Activated naive CD8-positive, alpha-beta T cell treated with anti-CD3 and anti-CD28 coated beads, Interleukin-2, amount 10 ng/mL, durations not matched to agents 7 days and 5 days (primary cell): ENCODE measurements at regions not wholly inside any gene's neighbourhood (a gene's known extent, or its start where the extent isn't known, plus 50 kb on each side); places are given as distances from the start of the nearest gene placed in this dataset.
A peak's percentile ranks its signal among the peaks of the same experiment; 100 is the strongest.

ENCODE experiments used
- ATAC-seq: fragments of 150-1000 bp; cut with Tn5 transposase; one replicate; pipeline ENCODE4 v1.10.0; 2021; ENCODE audit warnings: low read depth, moderate library complexity
- POLR2A ChIA-PET: fragments of 350-600 bp; sonication (Branson Sonifier 250); formaldehyde crosslinking; loops from one replicate; lab custom pipeline; 2021; ENCODE audit warnings: antibody characterized with exemption; lab: Charles Lee
- DNase-seq: peaks from one replicate; pipeline ENCODE4 v3.0.0; 2021
- H3K27ac Mint-ChIP-seq: one replicate; pipeline ENCODE4 v1.8.0; 2022; ENCODE audit warnings: mild to moderate bottlenecking, mixed read lengths
- H3K27me3 Mint-ChIP-seq: one replicate; pipeline ENCODE4 v1.8.0; 2022; ENCODE audit warnings: mild to moderate bottlenecking, moderate library complexity, mixed read lengths
- H3K36me3 Mint-ChIP-seq: one replicate; pipeline ENCODE4 v1.8.0; 2021; ENCODE audit warnings: mild to moderate bottlenecking, mixed read lengths
- H3K4me1 Mint-ChIP-seq: one replicate; pipeline ENCODE4 v1.8.0; 2021; ENCODE audit warnings: mixed read lengths
- H3K4me3 Mint-ChIP-seq: one replicate; pipeline ENCODE4 v1.8.0; 2022; ENCODE audit warnings: mild to moderate bottlenecking, moderate library complexity, mixed read lengths
- H3K9me3 Mint-ChIP-seq: one replicate; pipeline ENCODE4 v1.8.0; 2021; ENCODE audit warnings: mixed read lengths

- no peaks in the 10 kb centered on the region for H3K9me3 Mint-ChIP-seq
- no peak for ATAC-seq
- H3K27me3 Mint-ChIP-seq = no peaks in the 10 kb centered on the region
- H3K4me3 Mint-ChIP-seq = no peak overlapping the region
- peak overlapping the region; percentile 16 for H3K27ac Mint-ChIP-seq
- H3K4me1 Mint-ChIP-seq = no peaks in the 10 kb centered on the region
- H3K36me3 Mint-ChIP-seq = no peaks in the 10 kb centered on the region
- POLR2A ChIA-PET = no interaction called here
- DNase-seq = no peak
Measured at GRCh38 chr2:15829091-15829801, 111.1 kb upstream of the MYCN start.

GRCh38 chr2:15829985-15830384 is 110.4 kb upstream of the MYCN start:
- DNase-seq (no peak), ATAC-seq (no peak)

GRCh38 chr2:15830937-15831549 is 109.3 kb upstream of the MYCN start:
- Mint-ChIP-seq H3K27ac (no peak overlapping the region), H3K9me3 (no peaks in the 10 kb centered on the region), H3K27me3 (no peaks in the 10 kb centered on the region), H3K4me3 (no peak overlapping the region), H3K4me1 (no peaks in the 10 kb centered on the region), H3K36me3 (no peaks in the 10 kb centered on the region)
- DNase-seq (no peak), ATAC-seq (no peak)
- POLR2A ChIA-PET = no interaction called here

More at GRCh38 chr2:15829985-15830384, 110.4 kb upstream of the MYCN start:
- Mint-ChIP-seq H3K36me3 (no peaks in the 10 kb centered on the region), H3K4me3 (no peak overlapping the region), H3K4me1 (no peaks in the 10 kb centered on the region), H3K27me3 (no peaks in the 10 kb centered on the region), H3K27ac (no peak overlapping the region), H3K9me3 (no peaks in the 10 kb centered on the region)
- POLR2A ChIA-PET = no interaction called here

DNA sequence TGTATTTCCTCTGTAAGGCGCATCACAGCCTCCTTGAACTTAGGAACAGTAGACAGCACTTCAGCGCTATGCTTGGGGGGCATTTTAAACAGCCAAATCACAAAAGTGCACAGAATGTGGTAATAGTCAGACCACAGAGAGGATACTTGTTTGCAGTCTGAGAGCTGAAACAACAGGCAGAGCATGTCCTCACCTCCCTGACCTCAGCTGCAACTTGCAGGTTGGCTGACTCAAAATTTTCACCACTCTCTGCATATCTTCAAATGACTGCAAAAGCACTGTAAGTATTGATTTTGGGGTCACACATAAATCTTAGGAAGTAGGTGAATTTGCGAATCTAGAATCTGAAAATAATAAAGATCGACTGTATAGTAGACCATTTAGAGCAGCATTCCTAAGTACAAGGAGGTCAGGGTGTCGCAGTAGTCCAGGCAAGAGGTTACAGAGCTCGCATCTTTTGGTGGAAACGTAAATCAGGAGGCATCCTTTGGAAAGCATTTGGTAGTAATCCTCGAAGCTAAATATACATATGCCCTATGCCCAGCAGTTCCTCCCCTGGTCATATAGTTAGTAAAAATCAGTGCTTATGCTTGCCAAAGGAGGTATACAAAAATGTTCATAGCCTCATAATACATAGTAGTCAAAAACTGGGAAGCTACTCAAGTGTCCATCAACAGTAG is 108.2 kb upstream of the MYCN start:
- ATAC-seq (no peak), DNase-seq (no peak)
- Mint-ChIP-seq H3K36me3 (no peaks in the 10 kb centered on the region), H3K9me3 (no peaks in the 10 kb centered on the region), H3K4me1 (no peaks in the 10 kb centered on the region), H3K4me3 (no peak overlapping the region), H3K27ac (no peak overlapping the region), H3K27me3 (no peaks in the 10 kb centered on the region)
- POLR2A ChIA-PET = no interaction called here

GRCh38 chr2:15832849-15833680 is 107.3 kb upstream of the MYCN start:
- Mint-ChIP-seq H3K4me3 (no peak overlapping the region), H3K27ac (no peak overlapping the region), H3K9me3 (no peaks in the 10 kb centered on the region), H3K4me1 (no peaks in the 10 kb centered on the region), H3K36me3 (no peaks in the 10 kb centered on the region), H3K27me3 (no peaks in the 10 kb centered on the region)
- no peak for ATAC-seq
- POLR2A ChIA-PET = no interaction called here
- DNase-seq = no peak

GRCh38 chr2:15833731-15834130 is 106.6 kb upstream of the MYCN start:
- Mint-ChIP-seq H3K36me3 (no peaks in the 10 kb centered on the region), H3K4me1 (no peaks in the 10 kb centered on the region), H3K27me3 (no peaks in the 10 kb centered on the region), H3K4me3 (no peak overlapping the region), H3K9me3 (no peaks in the 10 kb centered on the region), H3K27ac (no peak overlapping the region)
- ATAC-seq (no peak), DNase-seq (no peak)
- POLR2A ChIA-PET = no interaction called here

- no peaks in the 10 kb centered on the region for H3K9me3 Mint-ChIP-seq
Measured at GRCh38 chr2:15834381-15835031, 105.8 kb upstream of the MYCN start.

DNA sequence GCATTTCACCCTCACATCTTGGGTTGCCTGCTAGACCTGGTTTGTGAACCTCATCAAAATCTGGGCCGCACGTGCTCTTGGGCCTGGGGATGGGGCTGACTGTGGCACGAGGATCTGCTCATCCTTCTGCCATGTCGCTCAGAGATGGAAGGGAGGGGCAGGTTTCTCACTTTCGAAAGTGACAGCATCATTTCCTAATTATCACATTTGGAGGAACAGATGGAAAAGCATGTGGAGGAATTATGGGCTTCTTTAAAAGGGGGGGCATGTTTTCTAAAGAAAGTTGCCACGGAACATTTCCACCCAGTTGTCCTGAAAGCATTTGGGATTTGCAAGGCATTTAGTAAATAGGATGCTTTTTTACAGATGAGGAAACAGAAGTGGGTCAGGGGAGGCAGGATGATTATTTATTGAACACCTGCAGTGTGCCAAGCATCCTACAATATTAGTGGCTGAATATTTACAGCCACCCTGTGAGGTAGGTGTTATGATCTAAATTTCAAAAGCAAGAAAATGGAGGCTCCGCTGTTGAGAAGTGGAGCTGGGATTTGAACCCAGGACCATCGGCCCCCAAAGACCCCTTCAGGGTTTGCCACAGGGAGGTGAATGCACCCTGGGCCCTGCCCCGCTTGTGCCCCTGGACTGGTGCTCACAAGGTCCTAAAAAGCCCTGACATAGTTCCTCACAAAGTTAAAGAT is 104.2 kb upstream of the MYCN start:
- Mint-ChIP-seq H3K4me1 (no peaks in the 10 kb centered on the region), H3K27me3 (no peaks in the 10 kb centered on the region), H3K9me3 (no peaks in the 10 kb centered on the region), H3K27ac (no peak overlapping the region), H3K36me3 (no peaks in the 10 kb centered on the region), H3K4me3 (no peak overlapping the region)
- DNase-seq (no peak), ATAC-seq (no peak)
- POLR2A ChIA-PET = no interaction called here

More at GRCh38 chr2:15834381-15835031, 105.8 kb upstream of the MYCN start:
- ATAC-seq (no peak), DNase-seq (no peak)
- POLR2A ChIA-PET = no interaction called here
- Mint-ChIP-seq H3K4me1 (no peaks in the 10 kb centered on the region), H3K27ac (no peak overlapping the region), H3K27me3 (no peaks in the 10 kb centered on the region), H3K36me3 (no peaks in the 10 kb centered on the region), H3K4me3 (no peak overlapping the region)

DNA sequence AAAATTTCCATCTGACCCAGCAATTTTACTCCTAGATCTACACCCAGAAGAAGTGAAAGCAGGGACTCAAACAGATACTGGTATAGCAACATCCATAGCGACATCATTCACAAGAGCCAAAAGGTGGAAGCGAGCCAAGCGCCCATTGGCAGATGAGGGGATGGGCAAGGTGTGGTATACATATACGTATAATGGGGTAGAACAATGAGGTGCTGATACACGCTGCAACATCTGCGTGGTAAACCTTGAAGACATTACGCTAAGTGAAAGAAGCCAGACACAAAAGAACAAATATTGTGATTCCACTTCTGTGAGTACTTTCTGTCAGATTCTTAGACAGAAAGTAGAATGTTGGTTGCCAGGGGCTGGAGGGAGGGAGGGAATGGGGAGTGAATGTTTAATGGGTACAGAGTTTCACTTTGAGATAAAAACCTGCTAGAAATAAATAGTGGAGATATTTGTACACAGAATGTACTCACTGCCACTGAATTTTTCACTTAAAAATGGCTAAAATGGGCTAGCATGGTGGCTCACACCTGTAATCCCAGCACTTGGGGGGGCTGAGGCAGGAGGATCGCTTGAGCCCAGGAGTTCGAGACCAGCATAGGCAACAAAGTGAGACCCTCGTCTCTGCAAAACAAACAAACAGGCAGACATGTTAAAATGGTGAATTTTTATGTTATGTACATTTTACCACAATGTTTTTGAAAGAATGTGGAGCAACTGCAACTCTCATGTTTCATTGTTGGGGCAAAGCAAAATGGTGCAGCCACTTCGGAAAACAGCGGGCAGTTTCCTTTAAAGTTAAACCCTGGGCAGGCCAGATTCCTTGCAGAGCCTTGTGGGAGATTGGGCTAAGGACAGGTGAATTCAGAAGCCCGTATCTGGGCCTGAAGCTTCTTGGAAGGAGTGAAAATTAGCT is 103.4 kb upstream of the MYCN start:
- no peak for ATAC-seq
- Mint-ChIP-seq H3K36me3 (no peaks in the 10 kb centered on the region), H3K27me3 (no peaks in the 10 kb centered on the region), H3K4me3 (no peak overlapping the region), H3K4me1 (no peaks in the 10 kb centered on the region), H3K27ac (no peak overlapping the region), H3K9me3 (no peaks in the 10 kb centered on the region)
- DNase-seq = no peak
- POLR2A ChIA-PET = no interaction called here

GRCh38 chr2:15838481-15839090 is 101.8 kb upstream of the MYCN start:
- POLR2A ChIA-PET = no interaction called here
- Mint-ChIP-seq H3K9me3 (no peaks in the 10 kb centered on the region), H3K36me3 (no peaks in the 10 kb centered on the region)

DNA sequence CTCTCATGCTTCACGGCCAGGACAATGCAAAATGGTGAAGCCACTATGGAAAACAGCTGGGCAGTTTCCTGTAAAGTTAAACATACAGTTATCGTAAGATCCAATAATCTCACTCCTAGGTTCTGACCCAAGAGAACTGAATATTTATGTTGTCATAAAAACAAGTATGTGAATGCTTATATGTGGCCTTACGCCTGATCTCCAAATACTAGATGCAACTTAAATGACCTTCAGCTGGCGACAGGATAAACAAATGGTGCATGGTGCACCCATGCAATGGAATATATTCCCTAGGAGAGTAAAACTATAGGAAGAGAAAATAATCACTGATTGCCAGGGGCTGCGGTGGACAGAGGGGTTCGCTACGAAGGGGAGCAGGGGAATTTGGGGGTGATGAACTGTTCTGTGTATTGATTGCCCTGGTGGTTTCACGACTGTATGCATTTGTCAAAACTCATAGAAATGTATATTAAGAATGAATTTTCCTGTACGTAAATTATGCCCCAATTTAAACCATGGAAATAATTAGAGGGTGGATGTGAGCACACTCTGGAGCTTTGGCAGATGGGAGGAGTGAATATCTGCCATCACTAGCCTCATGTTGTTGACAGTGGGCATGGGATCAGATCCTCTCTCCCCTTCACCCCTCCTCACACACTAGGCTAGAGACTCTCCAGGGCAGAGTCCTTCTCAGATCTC is 100.8 kb upstream of the MYCN start:
- DNase-seq (no peak), ATAC-seq (no peak)
- H3K4me1 Mint-ChIP-seq = no peaks in the 10 kb centered on the region
- no peaks in the 10 kb centered on the region for H3K36me3 Mint-ChIP-seq
- H3K27ac Mint-ChIP-seq = no peak overlapping the region
- H3K9me3 Mint-ChIP-seq = no peaks in the 10 kb centered on the region
- no peaks in the 10 kb centered on the region for H3K27me3 Mint-ChIP-seq
- POLR2A ChIA-PET = no interaction called here
- no peak overlapping the region for H3K4me3 Mint-ChIP-seq

More at GRCh38 chr2:15838481-15839090, 101.8 kb upstream of the MYCN start:
- H3K4me3 Mint-ChIP-seq = no peak overlapping the region
- DNase-seq = no peak
- ATAC-seq = no peak
- no peaks in the 10 kb centered on the region for H3K27me3 Mint-ChIP-seq
- H3K4me1 Mint-ChIP-seq = no peaks in the 10 kb centered on the region
- H3K27ac Mint-ChIP-seq = no peak overlapping the region
